Heart left ventricle (tissue), 16 donors: ENCODE measurements at regions not wholly inside any gene's neighbourhood (a gene's known extent, or its start where the extent isn't known, plus 50 kb on each side); places are given as distances from the start of the nearest gene placed in this dataset.
A peak's percentile ranks its signal among the peaks of the same experiment; 100 is the strongest.

Source experiments
- ATAC-seq, 4 donors: fragments of 200-7000 bp; cut with Tn5 transposase; one replicate each; pipeline ENCODE4 v1.9.1; 2020 to 2022; ENCODE audit warnings: moderate library complexity in 4 of 4, mild to moderate bottlenecking in 3 of 4, moderate number of reproducible peaks in 1 of 4
- DNase-seq, 5 donors: peaks; one replicate each; pipeline ENCODE4 v3.0.0-alpha.2; 2020
- H3K27ac ChIP-seq, 12 donors: fragments of 200-600 bp; sonication (generic) in 4 of 12; one replicate each; pipeline versions ENCODE4 v1.5.0 to v1.8.0; 2016 to 2022; ENCODE audit warnings: mild to moderate bottlenecking in 2 of 12
- H3K27me3 ChIP-seq, 9 donors: fragments of 200-600 bp; sonication (generic) in 2 of 9; one replicate each; pipeline versions ENCODE4 v1.5.1 to v1.8.0; 2016 to 2022; ENCODE audit warnings: mild to moderate bottlenecking in 3 of 9
- H3K36me3 ChIP-seq, 9 donors: fragments of 200-600 bp; sonication (generic) in 2 of 9; one replicate each; pipeline versions ENCODE4 v1.5.0 to v1.8.0; 2018 to 2022; ENCODE audit warnings: mild to moderate bottlenecking in 2 of 9
- H3K4me1 ChIP-seq, 12 donors: fragments of 200-600 bp; sonication (generic) in 4 of 12; one replicate each; pipeline versions ENCODE4 v1.5.0 to v1.8.0; 2016 to 2022; ENCODE audit warnings: mild to moderate bottlenecking in 3 of 12
- H3K4me3 ChIP-seq, 12 donors: fragments of 200-600 bp; sonication (generic) in 4 of 12; one replicate each; pipeline versions ENCODE4 v1.5.0 to v1.8.0; 2017 to 2022; ENCODE audit warnings: mild to moderate bottlenecking in 9 of 12, moderate library complexity in 4 of 12
- H3K9me3 ChIP-seq, 12 donors: fragments of 200-600 bp; sonication (generic) in 4 of 12; one replicate each; pipeline versions ENCODE4 v1.5.0 to v1.8.0; 2016 to 2022; ENCODE audit warnings: mild to moderate bottlenecking in 1 of 12
- POLR2A ChIP-seq, 2 donors: fragments of 450-650 bp; IDR thresholded peaks; one replicate each; pipeline ENCODE4 v1.6.1; 2017; ENCODE audit warnings: antibody characterized with exemption in 2 of 2, mild to moderate bottlenecking in 2 of 2, moderate library complexity in 2 of 2
- WGBS, 4 donors: extraction: QIAGEN DNeasy Blood & Tissue Kit in 2 of 4; methylation state at CpG; one replicate each; pipeline versions ENCODE4 v1.1.5 to v1.1.7; 2013 to 2018; 5-methylcytosine and 5-hydroxymethylcytosine counted together
- intact Hi-C, 10 donors: fragments of 100-400 bp; cut with DNase I; formaldehyde crosslinking; loops; one replicate each; pipeline versions ENCODE4 v1.11.1 to v1.14.2; 2022
- TF ChIP-seq, protein P1 (sequence below), 12 donors: fragments of 200-600 bp; sonication (generic) in 4 of 12; IDR thresholded peaks; one replicate each; pipeline versions ENCODE4 v1.5.0 to v1.8.0; 2018 to 2022; ENCODE audit warnings: antibody characterized with exemption in 12 of 12, mild to moderate bottlenecking in 5 of 12
- donor health status: ischemic (EF 13 %, LVEDD 7.1; RV severe dilation, severe dysfunction).
- donor health status: healthy with polysubstance abuse.
- donor health status: DM: no; HTN: yes; CAD: no.
- donor health status: DM: no; HTN: no; CAD: no.
- donor health status: ischemic (EF 25% LVEDD 6.9; RV normal size, moderate dysfunction).
- donor health status: ischemic (EF 25% LVEDD 5.7; RV mildly dilated, moderate dysfunction).
- donor health status: healthy.
- donor health status: DM: yes; HTN: yes; CAD: no.
- donor health status: ischemic (EF 35%, LVEDD 5.7; RV mildly dilated, moderate dysfunction).
- donor health status: nonischemic (EF 11% LVEDD 7.7; RV severe dilation, severe dysfunction).
- donor health status: DM: yes; HTN: yes; CAD: no.
- donor health status: PGD.
- donor health status: ischemic (EF 29% LVEDD 5.4; RV normal size, mild dysfunction).
- donor health status: nonischemic (EF 23%, LVEDD 6.1; RV moderate dilation, normal function).

DNA sequence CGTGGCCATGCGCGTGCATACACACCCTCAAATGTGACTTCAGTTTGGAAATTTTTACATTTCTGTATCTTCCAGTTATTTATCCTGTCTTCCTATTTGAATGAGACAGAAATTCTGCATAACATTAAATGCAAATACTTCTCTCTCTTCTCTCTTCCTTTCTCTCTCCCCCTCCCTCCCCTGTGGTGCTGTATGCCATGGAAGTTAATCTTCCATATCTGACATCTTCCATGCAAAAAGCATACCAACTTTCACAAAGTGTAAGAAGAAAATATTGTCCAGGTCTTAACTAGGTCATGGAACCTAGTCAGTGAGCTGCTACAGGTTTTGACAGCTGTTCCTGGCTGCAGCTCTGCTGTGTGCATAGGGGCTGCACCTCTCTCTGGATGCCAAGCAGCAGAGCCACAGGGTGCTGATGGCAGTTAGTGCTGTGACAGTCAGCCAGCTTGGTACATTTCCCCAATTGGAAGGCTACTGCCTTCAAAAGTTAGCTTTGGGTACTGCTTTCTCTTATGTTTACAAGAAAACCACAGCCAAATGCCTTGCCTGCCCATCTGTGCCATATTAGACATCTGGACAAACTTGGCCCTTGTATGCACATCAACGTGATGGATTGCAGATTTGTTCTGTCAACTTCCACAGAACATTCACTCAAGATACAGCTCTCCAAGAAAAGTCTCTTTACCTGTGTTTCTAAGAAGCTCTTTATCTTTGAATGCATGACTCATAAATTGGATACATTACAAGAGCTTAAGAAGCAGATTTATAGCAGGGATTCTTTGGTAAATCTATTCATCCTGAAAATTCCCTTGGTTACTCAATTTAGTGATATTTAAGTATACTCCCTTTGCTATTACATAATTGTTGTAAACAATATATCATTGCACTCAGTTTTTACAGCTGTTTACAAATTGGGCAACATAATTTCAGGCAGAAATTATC lies 623.8 kb downstream of the EPHA5 start:
- WGBS, 4 donors = 73 to 82% (median 74%) methylated on average over 4 of the region's 4 CpGs
- no peaks in the 10 kb centered on the region for H3K9me3 ChIP-seq
- no peak overlapping the region for H3K27ac ChIP-seq
- no peaks in the 10 kb centered on the region for H3K36me3 ChIP-seq
- no peaks in the 10 kb centered on the region for H3K4me1 ChIP-seq
- intact Hi-C loops = no loop called here
- no peaks in the 10 kb centered on the region for H3K27me3 ChIP-seq
- DNase-seq = no peak
- TF ChIP-seq, protein P1, sequence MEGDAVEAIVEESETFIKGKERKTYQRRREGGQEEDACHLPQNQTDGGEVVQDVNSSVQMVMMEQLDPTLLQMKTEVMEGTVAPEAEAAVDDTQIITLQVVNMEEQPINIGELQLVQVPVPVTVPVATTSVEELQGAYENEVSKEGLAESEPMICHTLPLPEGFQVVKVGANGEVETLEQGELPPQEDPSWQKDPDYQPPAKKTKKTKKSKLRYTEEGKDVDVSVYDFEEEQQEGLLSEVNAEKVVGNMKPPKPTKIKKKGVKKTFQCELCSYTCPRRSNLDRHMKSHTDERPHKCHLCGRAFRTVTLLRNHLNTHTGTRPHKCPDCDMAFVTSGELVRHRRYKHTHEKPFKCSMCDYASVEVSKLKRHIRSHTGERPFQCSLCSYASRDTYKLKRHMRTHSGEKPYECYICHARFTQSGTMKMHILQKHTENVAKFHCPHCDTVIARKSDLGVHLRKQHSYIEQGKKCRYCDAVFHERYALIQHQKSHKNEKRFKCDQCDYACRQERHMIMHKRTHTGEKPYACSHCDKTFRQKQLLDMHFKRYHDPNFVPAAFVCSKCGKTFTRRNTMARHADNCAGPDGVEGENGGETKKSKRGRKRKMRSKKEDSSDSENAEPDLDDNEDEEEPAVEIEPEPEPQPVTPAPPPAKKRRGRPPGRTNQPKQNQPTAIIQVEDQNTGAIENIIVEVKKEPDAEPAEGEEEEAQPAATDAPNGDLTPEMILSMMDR (IDR thresholded peaks at IDR 0.05) = no peak
- no peak for TF ChIP-seq POLR2A (IDR thresholded peaks at IDR 0.05)
- no peak for ATAC-seq
- no peak overlapping the region for H3K4me3 ChIP-seq

DNA sequence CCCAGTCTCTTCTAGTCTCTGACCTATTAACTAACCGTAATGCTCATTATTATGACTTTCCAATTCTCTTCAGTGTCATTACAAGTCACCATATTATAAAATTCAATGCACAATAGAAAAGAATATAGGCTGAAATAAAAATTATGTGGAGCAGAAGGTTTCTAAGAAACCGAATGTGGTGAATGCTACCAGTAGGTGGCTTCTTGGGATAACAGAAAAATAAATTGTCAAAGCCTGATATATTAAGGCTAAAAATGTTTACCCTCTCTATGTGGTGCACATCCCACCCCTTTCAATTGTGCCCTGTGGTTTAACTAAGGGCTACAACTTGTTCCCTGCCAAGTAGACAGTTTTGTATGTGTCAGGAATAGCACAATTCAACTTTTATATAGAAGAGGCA lies 624.6 kb upstream of the TECRL start:
- intact Hi-C loops = no loop called here
- no peaks in the 10 kb centered on the region for H3K27me3 ChIP-seq
- H3K4me1 ChIP-seq = no peaks in the 10 kb centered on the region
- no peak overlapping the region for H3K4me3 ChIP-seq
- no peaks in the 10 kb centered on the region for H3K36me3 ChIP-seq
- WGBS, 4 donors = 60 to 67% (median 61%) methylated on average over 2 of the region's 2 CpGs
- no peak for TF ChIP-seq POLR2A (IDR thresholded peaks at IDR 0.05)
- TF ChIP-seq, protein P1 (IDR thresholded peaks at IDR 0.05) = peak in 4 of 12 donors; percentile 6 to 23 (median 14)
- H3K9me3 ChIP-seq = no peaks in the 10 kb centered on the region
- no peak for ATAC-seq
- H3K27ac ChIP-seq = no peak overlapping the region
- DNase-seq = no peak

DNA sequence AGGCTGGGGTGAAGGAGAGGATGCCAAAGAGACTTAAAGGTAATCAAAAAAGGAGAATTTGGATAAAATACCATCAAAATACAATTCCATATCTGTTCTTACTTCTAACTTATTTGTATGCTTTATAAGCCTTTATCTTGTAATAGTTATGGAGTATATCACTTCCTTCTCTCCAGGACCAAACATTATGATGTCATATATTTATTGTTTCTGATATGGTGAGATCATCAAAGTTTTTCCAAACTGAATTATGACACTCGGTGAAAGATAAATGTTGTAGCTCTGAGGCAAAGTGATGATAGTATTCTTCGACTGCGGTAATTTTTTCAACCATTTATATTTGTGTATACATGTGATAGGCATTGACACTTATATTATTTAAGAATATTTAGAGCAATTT lies 619.3 kb upstream of the TECRL start:
- Histone ChIP-seq H3K9me3 (peaks cover 0 to 2% (median 0%) of the 10 kb centered on the region in 12 donors), H3K27ac (no peak overlapping the region), H3K4me3 (no peak overlapping the region), H3K36me3 (no peaks in the 10 kb centered on the region), H3K27me3 (no peaks in the 10 kb centered on the region), H3K4me1 (no peaks in the 10 kb centered on the region)
- 69 to 94% (median 82%) methylated on average over 3 of the region's 3 CpGs for WGBS, 4 donors
- TF ChIP-seq, protein P1 (IDR thresholded peaks at IDR 0.05) = no peak
- no peak for TF ChIP-seq POLR2A (IDR thresholded peaks at IDR 0.05)
- intact Hi-C loops = no loop called here
- DNase-seq = no peak
- no peak for ATAC-seq

DNA sequence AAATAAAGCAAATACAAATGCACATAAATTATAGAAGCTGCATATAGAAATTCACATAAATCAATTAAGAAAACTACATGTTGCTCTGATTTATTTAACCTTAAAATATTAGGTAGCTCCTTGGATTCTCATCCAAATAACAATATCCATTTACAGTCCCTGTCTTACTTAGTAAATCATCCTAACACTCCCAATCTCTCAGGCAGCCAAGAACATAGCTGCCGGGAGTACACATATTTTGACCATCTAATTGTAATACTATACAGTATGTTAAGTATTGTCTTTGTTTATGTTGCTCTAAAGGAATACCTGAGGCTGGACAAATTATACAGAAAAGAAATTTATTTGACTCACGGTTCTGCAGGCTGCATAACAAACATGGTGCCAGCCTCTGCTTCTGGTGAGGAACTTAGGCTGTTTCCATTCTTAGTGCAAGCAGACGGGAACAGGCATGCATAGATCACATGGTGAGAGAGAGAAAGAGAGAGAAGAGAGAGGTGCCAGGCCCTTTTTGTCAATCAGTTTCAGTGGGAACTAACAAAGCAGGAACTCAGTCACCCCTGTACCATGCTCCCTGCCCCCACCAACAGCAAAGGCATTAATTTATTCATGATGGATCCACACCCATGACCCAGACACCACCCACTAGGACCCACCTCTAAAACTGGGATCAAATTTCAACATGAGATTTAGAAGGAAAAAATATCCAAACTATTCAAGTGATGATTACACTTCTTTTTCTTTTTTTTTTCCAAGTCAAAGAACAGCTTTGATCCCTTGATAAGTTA lies 614.8 kb upstream of the TECRL start:
- H3K27me3 ChIP-seq = no peaks in the 10 kb centered on the region
- WGBS, 4 donors = 45 to 64% (median 51%) methylated on average over 3 of the region's 3 CpGs
- ATAC-seq = peak; percentile 32 to 78 (median 73)
- DNase-seq = no peak
- H3K9me3 ChIP-seq = peaks cover 0 to 8% (median 0%) of the 10 kb centered on the region in 12 donors
- H3K27ac ChIP-seq = peak overlapping the region in 2 of 12 donors; percentile 12 to 23
- TF ChIP-seq, protein P1 (IDR thresholded peaks at IDR 0.05) = no peak
- no peak for TF ChIP-seq POLR2A (IDR thresholded peaks at IDR 0.05)
- intact Hi-C loops = no loop called here
- no peaks in the 10 kb centered on the region for H3K4me1 ChIP-seq
- no peaks in the 10 kb centered on the region for H3K36me3 ChIP-seq
- peak overlapping the region in 6 of 12 donors; percentile 4 to 47 (median 34) for H3K4me3 ChIP-seq
